Prostate gland (tissue), 2 donors: ENCODE measurements at regions not wholly inside any gene's neighbourhood (a gene's known extent, or its start where the extent isn't known, plus 50 kb on each side); places are given as distances from the start of the nearest gene placed in this dataset.

ENCODE experiments used
- POLR2AphosphoS5 ChIP-seq: sonication (generic); formaldehyde crosslinking; IDR thresholded peaks from one replicate; pipeline ENCODE4 v1.6.1; 2017; ENCODE audit warnings: antibody characterized with exemption
- TF ChIP-seq, protein P1 (sequence below), 4 experiments: fragments of 200-600 bp in 2 of 4; fragments of 450-650 bp in 2 of 4; sonication (generic) in 2 of 4; IDR thresholded peaks; 1 replicate in 3 of 4; 2 replicates in 1 of 4; pipeline ENCODE4 v1.5.1; 2016 to 2019; ENCODE audit warnings: antibody characterized with exemption in 4 of 4, mild to moderate bottlenecking in 2 of 4, moderate library complexity in 2 of 4

DNA sequence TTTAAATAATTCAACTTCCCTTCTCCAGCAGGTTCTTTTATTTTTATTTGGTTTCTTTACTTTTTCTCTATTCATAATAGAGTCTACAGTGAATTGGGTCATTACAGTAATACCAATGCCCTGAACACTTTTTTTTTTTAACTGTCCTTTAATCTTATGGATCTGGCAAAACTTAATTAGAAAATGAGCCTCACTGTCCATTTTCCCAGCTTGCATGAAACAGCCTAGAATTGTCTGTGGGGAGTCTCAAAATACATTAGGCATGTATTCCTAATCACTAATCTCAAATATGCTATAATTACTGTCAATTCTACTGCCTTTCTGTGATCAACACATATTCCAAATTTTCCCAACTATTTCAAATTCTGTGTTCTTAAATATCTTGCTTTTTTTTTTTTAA lies 406.8 kb downstream of the ANXA1 start:
- TF ChIP-seq, protein P1, sequence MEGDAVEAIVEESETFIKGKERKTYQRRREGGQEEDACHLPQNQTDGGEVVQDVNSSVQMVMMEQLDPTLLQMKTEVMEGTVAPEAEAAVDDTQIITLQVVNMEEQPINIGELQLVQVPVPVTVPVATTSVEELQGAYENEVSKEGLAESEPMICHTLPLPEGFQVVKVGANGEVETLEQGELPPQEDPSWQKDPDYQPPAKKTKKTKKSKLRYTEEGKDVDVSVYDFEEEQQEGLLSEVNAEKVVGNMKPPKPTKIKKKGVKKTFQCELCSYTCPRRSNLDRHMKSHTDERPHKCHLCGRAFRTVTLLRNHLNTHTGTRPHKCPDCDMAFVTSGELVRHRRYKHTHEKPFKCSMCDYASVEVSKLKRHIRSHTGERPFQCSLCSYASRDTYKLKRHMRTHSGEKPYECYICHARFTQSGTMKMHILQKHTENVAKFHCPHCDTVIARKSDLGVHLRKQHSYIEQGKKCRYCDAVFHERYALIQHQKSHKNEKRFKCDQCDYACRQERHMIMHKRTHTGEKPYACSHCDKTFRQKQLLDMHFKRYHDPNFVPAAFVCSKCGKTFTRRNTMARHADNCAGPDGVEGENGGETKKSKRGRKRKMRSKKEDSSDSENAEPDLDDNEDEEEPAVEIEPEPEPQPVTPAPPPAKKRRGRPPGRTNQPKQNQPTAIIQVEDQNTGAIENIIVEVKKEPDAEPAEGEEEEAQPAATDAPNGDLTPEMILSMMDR (IDR thresholded peaks at IDR 0.05): no peak
- no peak for TF ChIP-seq POLR2AphosphoS5
